Inflammatory macrophage treated with lipopolysaccharide for 4 hours (primary cell): ENCODE measurements at regions not wholly inside any gene's neighbourhood (a gene's known extent, or its start where the extent isn't known, plus 50 kb on each side); places are given as distances from the start of the nearest gene placed in this dataset.
A peak's percentile ranks its signal among the peaks of the same experiment; 100 is the strongest.

Experiments
- DNase-seq: peaks from one replicate; pipeline ENCODE4 v3.0.0-alpha.2; 2020

DNA sequence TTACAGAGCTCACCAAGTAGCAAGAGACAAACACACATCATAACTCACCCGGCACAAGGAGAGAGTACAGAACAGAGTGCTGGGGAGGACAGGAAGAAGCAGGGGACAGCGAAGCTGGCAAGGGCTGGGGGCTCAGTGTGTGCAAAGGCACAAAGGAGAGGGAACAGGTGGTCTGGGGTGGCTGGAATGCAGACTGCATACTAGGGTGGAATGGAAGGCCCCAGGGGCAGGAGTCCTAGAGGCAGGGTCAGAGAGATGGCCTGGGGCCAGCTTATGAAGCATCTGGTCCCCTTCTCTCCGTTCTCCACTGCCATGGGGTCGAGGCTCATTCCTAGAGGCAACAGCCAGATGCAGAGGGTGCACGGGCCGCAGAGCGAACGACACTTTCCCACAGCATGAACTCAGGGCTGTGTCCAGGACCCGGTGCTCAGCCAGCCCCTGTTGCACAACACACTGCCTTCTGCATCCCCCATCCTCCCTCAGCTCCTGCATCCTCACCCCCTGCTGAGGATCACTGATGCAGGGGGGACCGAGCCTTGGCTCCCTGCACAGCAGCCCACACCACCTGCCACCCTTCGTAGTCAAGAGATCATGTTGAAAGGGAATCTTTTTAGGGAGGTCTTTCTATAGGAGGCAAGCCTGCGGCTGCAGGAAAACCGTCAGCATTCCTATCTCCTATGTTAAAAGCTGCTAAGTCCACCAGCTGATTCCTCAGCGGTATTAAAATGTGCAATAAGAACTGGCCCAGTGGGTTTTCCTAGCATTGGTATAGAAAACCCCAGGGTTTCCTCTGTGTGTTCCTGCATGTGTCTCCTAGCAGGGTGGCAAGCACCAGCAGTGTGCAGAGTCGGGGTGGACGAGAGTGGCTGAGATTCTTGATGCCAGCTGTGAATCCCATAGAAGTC lies 293.5 kb downstream of the UACA start:
- DNase-seq: no peak

DNA sequence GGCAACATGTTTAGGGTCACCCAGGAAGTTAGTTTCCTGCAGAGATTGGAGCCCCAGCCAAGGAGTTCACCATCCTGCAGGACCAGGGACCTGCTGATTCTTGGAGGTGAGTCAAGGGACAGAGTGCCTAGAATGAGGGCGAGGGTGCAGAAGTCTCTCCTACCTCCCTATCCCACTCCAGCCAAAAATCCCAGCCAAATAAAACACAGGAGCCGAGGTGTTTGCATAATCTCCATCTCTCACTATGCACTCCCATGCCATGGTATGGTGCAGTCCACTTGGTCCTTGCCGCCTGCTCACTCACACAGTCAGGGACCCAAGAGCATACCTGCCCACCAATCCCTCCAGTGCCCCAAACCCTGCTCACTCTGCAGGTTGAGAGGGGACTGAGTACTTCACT lies 294.2 kb downstream of the UACA start:
- DNase-seq: no peak

GRCh38 chr15:70466895-70467529 lies 296.3 kb downstream of the UACA start:
- peak; percentile 63 for DNase-seq

- no peak for DNase-seq
Observed at GRCh38 chr15:70466305-70466704, 297.1 kb downstream of the UACA start.

DNA sequence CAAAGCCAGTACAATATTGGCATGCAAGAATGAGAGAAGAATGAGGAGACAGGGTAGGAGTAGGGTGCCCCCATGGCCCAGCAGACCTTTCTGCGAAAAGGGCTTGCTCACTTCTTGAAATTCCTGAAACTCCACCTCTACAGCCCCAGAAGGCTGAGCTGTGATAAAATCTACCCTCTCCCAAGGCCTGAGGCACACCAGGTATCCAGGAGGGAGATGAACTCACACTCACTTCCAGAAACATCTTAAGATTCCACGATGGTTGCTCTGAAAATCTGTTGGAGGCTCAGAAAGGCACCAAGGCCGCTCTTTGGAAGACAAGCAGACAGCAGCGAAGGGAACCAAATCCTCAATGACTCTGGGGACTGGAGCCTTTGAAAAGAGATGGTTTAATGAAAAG lies 297.5 kb downstream of the UACA start:
- no peak for DNase-seq

DNA sequence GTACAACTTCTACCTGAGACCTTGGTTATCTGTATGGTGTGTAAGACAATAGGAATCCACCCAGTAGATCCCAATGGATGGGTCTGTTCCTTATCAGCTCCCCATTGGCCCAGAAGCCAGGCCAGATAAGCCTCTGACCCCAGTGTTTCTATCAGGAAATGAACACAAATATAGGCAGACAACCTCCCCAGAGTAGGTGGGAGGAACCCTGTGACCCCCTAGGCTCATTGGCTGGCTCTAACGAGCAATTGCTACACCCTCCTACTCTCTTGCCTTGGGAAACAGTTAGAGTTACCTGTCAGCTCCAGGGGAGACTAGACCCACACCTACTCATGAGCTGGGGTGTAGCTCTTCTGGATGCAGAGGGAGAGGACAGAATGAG lies 299.9 kb downstream of the UACA start:
- DNase-seq: peak; percentile 37

GRCh38 chr15:70461992-70462391 lies 301.4 kb downstream of the UACA start:
- no peak for DNase-seq

DNA sequence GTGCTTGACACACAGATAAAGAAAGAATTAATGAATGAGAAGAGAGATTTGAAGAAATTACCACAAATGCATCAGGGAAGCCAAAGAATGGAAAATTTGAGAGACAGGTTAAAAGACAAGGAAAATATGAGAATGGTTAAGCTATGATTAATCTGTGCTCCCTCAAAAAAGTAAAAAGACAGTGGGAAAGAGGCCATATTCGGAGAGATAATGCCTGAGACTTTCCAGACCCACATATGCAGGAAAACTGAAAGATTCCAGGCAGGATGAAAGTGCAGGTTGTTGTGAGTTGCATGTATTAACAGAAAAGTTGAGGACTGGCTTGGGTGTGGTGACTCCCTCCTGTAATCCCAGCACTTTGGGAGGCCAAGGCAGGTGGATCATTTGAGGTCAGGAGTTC lies 302.3 kb downstream of the UACA start:
- DNase-seq: no peak

- DNase-seq: peak; percentile 38
Observed at GRCh38 chr15:70459312-70459711, 304.0 kb downstream of the UACA start.

GRCh38 chr15:70453766-70454165 lies 309.6 kb downstream of the UACA start:
- no peak for DNase-seq

DNA sequence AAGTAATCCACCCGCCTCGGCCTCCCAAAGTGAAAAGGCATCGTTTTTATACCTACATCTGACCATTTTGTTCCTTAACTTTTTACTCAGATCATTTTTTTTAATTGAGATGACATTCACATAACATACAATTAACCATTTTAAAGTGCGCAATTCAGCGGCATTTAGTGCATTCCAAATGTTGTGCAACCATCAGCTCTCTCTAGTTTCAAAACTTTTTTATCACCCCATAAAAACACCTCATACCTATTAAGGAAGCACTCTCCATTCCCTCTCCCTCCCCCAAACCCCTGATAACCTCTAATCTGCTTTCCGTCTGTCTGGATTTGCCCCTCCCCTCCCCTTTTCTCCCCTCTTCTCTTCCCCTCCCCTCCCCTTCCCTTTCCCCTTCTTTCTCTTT lies 310.1 kb downstream of the UACA start:
- DNase-seq: no peak

DNA sequence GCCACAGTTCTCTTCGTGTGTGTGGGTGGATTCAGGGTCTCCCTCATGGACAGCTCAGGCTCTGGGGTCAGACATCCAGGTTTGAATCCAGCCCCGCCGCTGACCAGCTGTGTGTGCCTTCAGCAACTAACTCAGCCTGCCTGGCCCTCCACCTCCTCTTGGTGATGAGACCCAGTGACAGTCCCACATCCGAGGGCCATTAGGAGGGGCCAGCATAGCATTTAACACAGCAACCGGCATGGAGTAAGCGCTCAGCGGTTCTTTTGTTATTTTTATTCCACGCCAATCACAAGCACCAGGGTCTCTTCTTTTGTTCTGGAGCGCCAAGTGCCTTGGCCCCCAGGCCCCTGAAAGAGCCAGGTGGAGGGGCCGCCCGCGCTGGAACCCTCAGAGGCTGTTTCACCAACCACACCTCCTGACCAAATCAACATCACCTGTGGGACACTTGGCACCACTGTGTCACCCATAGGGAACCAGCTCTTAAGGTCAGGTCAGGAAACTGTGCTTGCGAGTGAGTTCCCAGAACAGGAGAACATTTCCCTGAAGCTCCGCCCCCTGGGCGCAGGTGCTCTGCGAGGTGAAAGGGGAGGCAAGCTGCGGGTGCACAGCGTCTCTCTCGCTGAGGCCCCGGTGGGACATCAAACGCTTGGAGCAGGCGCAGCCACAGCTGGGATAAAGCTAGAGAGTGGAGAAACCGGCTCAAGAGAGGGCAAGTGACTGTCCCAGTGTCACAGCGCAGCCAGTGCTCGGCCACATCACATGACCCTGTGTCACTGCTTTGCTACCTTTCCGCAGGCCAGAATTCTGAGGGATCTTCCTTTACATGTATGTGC lies 311.3 kb downstream of the UACA start:
- DNase-seq: no peak

DNA sequence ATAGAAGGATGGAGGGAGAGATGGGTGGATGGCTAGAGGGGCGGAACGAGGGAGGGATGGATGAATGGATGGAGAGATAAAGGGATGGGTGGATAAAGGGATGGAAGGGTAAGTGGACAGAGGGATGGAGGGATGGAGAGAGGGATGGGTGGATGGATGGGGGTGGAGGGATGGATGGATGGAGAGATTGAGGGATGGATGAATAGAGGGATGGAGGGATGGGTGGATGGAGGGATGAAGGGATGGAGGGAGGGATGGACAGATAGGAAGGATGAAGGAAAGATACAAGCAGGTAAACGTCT lies 313.3 kb downstream of the UACA start:
- no peak for DNase-seq

DNA sequence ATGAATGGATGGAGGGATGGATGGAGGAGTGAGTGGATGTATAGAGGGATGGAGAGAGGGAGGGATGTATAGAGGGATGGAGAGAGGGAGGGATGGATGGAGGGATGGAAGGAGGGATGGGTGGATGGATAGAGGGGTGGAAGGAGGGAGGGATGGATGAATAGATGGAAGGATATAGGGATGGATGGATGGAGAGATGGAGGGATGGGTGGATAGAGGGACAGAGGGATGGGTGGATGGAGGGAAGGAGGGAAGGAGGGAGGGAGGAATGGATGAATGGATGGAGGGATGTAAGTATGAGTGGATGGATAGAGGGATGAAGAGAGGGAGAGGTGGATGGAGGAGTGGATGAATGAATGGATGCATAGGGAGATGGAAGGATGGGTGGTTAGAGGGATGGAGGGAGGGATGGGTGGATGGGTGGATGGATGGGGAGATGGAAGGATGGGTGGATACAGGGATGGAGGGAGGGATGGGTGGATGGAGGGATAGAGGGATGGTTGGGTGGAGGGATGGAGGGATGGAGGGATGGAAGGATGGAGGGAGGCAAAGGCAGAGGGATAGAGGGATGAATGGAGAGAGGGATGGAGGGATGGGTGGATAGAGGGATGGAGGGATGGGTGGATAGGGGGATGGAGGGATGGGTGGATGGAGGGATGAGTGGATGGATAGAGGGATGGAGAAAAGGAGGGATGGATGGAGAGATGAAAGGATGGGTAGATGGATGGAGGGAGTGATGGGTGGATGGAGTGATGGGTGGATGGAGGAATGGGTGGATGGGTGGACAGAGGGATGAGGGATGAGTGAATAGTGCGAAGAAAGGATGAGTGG lies 313.8 kb downstream of the UACA start:
- no peak for DNase-seq

- DNase-seq: no peak
Observed at GRCh38 chr15:70447928-70448698, 315.2 kb downstream of the UACA start.

DNA sequence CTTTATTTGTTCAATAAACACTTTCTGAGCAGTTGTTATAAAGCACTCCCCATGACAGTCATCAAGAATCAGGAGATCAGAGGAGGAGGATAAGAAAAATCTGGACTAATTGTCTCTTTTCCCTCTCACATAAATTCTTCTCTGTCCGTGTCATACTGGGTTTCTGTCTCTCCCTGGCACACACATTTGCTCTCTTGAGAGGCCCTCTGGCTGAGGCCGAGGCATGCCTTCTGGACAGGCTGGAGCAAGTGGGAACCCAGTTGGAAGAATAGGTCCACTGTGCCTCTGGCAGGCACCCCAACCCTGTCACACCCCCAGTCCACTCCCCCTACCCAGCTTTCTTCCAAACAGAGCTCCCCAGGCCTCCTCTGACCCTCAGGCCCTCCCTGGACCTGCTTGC lies 315.8 kb downstream of the UACA start:
- DNase-seq: no peak

DNA sequence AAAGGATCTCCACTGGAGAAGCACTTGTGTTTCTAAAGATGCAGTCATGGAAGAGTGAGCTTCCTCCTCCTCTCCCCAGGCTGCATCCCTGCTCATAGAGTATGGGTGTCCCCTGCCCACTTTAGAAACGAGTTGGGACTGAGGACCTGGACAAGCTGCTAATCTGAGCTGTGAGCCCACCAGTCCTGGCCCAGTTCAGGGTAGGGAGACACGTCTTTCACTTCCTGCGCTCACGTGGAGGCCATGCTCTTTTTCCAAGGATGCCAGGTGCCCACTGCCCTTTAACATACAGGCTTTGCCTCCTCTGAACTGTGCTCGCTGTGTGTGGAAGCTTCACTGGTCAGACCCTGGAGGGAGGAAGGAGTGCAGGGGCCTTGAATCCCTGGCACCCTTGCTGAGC lies 316.3 kb downstream of the UACA start:
- DNase-seq: no peak

DNA sequence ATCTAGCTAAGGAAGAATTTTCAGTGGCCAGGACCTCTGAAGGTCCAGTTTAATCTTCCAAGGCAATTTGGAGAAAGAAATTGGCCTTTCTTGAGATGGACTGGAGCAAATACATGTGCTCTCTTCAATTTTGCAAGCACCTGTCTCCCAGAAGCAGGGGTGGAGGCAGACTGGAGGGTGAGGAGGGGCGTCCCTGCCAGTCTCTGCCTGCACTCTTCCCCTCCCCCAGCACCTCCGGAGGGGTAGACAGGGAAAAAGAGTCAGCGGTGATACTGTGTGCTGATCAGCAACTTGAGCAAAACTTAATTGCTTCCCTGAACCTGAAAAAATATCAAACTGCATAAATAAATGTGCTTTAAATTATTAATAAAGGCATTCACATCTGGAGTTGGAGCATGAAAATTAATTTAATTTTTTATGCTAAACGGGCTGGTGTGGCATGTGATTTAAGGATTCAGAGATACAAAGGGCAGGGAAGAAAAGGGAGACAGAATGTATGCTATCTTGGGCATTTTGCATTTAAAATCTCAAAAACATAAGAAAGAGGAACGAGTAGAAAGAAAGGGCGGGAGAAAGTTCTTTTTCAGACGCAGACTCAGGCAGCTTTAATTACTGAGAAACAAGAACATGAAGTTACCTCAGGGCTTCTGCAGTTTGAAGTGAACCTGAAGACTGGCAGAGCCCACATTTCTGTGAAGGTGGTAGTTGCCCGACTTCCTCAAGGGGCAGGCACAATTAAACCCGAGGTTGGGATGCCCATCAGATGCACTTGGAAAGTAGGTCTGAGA lies 319.7 kb downstream of the UACA start:
- no peak for DNase-seq

GRCh38 chr15:70442616-70443321 lies 320.6 kb downstream of the UACA start:
- no peak for DNase-seq

DNA sequence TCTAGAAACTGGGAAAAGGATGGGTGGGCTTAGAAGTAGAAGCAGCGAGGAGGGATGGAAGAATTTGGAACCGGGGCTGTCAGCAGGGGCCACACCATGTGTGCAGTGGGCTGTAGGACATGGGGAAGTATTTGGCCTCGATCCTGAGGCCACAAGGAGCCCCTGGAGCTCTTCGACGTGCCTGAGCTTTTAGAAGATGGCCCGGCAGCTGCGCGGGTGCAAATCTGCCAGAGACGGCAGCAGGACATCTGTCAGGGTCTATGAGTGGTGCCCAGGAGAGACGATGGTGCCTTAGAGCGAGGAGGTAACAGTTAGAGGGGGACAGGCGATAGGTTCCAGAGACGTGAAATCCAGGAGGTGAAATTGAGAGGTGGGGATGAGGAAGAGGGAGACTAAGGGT lies 321.1 kb downstream of the UACA start:
- no peak for DNase-seq
